ENCODE measurements at regions not wholly inside any gene's neighbourhood (a gene's known extent, or its start where the extent isn't known, plus 50 kb on each side); places are given as distances from the start of the nearest gene placed in this dataset.
"Not testable (repeated sequence)": the region's sequence is repeated elsewhere in the genome, so short reads cannot be mapped to it uniquely, and the experiment has no call there.

- not testable (repeated sequence) for DNase-seq (ENCODE audit: low read depth)
Observed at GRCh38 chr5:29186380-29186779, 2007.1 kb upstream of the CDH6 start.

DNA sequence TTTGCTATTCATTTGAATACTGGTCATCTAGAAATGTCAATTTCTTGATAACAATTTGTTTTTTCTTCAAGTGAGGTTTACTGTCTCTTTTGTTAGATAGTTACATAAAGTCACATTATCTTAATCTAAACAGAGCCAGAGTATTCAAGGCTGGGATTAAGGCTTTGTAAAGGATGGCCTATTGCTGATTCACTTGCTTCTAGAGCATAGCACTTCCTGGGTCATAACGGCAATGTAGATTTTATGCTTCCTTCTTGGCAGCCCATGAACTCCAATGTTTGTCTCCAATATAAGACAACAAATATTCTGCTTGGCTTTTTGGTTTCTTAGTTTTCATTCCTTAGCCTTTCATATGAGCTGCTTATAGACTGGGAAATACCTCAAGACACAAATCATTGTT lies 2007.9 kb upstream of the CDH6 start:
- DNase-seq (ENCODE audit: low read depth), result no peak

DNA sequence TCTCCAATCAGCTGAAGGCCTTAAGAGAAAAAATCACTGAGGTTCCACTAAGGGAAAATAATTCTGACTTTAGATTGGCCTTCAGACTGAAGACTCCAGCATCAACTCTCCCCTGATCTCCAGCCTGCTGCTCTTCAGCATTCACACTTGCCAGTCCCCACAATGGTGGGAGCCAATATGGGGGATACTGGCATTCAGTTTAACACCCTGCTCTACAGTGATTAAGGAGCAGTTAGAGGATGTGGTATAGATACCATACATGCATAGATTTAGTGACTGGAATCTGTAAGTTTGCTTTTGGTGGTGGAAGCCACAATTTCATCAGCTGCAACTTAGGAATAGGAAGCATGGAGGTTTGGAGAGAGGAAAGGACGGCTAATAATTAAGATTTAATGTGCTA lies 2017.7 kb upstream of the CDH6 start:
- no peak for DNase-seq (ENCODE audit: low read depth)

DNA sequence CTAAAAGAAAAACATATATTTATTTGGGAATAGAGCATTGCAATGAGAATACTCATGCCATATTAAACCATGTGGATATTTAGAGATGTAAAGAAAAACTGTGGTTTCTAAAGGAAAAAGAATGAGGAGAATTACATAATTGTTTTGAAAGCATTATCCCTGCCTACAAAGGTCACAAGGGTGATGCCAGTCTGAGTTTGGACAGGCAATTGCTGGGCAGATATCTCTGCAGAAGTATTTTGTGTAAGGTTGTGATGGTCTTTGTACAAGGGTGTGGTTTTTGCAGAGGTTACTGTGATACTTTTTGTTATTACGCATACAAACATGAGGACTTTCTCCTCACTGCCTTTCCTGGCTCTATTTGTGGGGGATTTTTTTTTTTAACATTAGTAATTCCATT lies 2022.9 kb upstream of the CDH6 start:
- DNase-seq (ENCODE audit: low read depth), result no peak

DNA sequence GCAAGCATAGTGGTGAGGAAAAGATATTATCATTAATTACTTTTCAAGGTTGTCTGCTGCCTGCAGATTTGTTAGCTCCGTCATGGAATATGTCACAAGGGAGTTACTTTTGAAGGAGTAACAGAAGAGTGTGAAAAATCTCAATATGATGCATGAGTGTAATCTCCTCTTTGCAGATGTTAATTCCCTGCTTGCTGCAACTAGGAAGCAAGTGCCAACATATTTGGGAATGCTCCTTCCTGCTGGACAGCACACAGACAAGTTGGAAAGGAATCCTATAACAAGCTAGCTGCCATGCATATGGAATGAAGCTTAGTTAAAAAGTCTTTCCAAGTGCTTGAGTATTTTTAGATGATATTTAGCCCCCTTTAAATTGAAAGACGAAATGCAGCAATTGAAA lies 2023.6 kb upstream of the CDH6 start:
- peak; percentile 24 for DNase-seq (ENCODE audit: low read depth)

DNA sequence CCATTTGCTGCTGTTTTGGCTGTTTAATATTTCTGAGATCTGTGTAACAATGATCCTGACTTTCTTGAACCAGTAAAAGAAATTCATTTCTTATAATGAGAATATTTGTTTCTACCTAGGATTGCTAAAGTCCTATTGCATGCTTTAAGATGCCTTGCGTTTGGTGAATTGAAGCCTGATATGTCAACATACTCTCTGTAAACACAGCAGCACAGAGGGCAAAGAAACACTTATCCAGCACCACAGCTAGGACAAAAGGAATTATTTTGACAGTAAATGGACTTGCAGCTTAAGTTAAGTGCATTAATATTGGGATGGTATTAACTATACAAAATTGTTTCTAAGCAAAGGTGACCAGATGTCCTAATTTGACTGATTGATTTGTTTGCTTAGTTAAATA lies 2031.2 kb upstream of the CDH6 start:
- no peak for DNase-seq (ENCODE audit: low read depth)

- no peak for DNase-seq (ENCODE audit: low read depth)
Observed at GRCh38 chr5:29161399-29162291, 2031.8 kb upstream of the CDH6 start.

DNA sequence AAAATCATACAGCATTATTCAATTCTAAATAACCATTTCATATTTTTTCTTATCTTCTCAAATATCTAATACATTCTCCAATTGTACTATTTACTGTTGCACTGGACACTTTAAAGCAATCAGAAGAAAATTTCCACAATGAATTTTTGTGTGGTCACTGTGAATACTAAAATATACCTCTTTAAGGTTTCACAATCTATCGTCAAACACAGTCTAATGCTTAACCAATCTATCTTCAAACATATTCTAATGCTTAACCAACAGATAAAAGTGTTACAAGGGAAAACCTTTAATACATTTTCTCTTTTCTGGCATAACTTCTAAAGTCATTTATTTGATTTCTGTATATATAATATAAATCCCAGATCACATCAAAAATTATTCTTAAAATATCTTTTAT lies 2035.5 kb upstream of the CDH6 start:
- DNase-seq (ENCODE audit: low read depth), result no peak

- DNase-seq (ENCODE audit: low read depth), result no peak
Observed at GRCh38 chr5:29150840-29151239, 2042.6 kb upstream of the CDH6 start.

- DNase-seq (ENCODE audit: low read depth), result no peak
Observed at GRCh38 chr5:29148581-29148980, 2044.9 kb upstream of the CDH6 start.

GRCh38 chr5:29148073-29148472 lies 2045.4 kb upstream of the CDH6 start:
- no peak for DNase-seq (ENCODE audit: low read depth)

- no peak for DNase-seq (ENCODE audit: low read depth)
Observed at GRCh38 chr5:29143266-29143665, 2050.2 kb upstream of the CDH6 start.

- no peak for DNase-seq (ENCODE audit: low read depth)
Observed at GRCh38 chr5:29134418-29134817, 2059.1 kb upstream of the CDH6 start.

GRCh38 chr5:29131285-29131684 lies 2062.2 kb upstream of the CDH6 start:
- DNase-seq (ENCODE audit: low read depth), result no peak

DNA sequence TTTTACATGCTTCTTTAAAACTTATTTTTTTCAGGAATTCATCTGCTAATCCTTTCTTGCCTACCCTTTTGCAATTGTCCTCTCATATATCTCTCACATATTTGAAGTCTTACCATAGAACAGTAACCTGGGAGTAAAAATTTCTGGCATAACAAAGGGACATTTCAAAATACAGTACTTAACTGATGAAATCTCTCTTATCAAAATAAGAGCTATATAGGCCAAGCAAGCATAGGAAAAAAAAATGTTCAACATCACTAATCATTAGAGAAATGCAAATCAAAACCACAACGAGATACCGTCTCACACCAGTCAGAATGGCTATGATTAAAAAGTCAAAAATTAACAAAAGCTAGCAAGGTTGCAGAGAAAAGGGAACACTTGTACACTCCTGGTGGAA lies 2062.7 kb upstream of the CDH6 start:
- DNase-seq (ENCODE audit: low read depth), result no peak

DNA sequence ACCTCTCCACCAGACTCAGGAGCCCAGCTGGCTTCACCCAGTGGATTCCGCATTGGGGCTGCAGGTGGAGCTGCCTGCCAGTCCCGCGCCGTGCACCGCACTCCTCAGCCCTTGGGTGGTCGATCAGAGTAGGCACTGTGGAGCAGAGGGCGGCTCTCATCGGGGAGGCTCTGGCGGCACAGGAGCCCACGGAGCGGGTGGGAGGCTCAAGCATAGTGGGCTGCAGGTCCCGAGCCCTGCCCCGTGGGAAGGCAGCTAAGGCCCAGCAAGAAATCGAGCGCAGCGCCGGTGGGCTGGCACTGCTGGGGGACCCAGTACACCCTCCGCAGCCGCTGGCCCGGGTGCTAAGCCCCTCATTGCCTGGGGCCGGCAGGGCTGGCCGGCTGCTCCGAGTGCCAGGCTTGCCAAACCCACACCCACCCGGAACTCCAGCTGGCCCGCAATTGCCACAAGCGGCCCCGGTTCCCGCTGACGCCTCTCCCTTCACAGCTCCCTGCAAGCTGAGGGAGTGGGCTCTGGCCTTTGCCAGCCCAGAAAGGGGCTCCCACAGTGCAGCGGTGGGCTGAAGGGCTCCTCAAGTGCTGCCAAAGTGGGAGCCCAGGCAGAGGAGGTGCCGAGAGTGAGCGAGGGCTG lies 2065.8 kb upstream of the CDH6 start:
- DNase-seq (ENCODE audit: low read depth), result not testable (repeated sequence)

DNA sequence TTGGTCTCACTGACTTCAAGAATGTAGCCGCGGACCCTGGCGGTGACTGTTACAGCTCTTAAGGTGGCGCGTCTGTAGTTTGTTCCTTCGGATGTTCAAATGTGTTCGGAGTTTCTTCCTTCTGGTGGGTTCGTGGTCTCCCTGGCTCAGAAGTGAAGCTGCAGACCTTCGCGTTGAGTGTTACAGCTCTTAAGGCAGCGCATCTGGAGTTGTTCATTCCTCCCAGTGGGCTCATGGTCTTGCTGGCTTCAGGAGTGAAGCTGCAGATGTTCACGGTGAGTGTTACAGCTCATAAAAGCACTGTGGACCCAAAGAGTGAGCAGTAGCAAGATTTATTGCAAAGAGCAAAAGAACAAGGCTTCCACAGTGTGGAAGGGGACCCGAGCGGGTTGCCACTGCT lies 2067.0 kb upstream of the CDH6 start:
- DNase-seq (ENCODE audit: low read depth), result not testable (repeated sequence)

GRCh38 chr5:29122306-29122705 lies 2071.2 kb upstream of the CDH6 start:
- no peak for DNase-seq (ENCODE audit: low read depth)

- DNase-seq (ENCODE audit: low read depth), result no peak
Observed at GRCh38 chr5:29114331-29114768, 2076.0 kb upstream of the CDH9 start.

- DNase-seq (ENCODE audit: low read depth), result no peak
Observed at GRCh38 chr5:29113516-29113915, 2075.1 kb upstream of the CDH9 start.

- DNase-seq (ENCODE audit: low read depth), result no peak
Observed at GRCh38 chr5:29099585-29099984, 2061.2 kb upstream of the CDH9 start.

DNA sequence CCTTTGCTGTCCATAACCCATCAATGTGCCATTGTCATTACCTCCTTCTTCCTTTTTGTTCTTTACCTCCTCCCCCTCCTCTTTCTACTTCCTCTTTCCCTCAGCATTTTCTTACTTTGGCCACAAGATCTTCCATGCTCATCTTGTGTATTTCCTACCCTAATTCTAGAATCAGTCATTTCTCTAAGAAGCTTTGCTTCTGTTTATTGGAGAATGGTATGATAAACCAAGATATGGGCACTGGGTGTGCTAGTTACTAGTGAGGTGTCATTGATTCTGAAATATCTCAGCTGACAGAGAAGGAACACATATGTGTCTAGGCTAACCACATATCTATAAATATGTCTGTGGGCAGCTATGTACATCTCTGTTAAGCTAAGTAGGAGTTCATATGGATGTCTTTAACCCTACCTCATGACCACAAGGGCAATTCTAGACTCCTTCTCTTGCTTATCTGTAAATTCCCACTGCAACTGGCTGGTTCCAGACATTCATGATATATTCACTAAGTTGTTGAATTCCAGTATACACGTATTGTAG lies 2051.3 kb upstream of the CDH9 start:
- no peak for DNase-seq (ENCODE audit: low read depth)

DNA sequence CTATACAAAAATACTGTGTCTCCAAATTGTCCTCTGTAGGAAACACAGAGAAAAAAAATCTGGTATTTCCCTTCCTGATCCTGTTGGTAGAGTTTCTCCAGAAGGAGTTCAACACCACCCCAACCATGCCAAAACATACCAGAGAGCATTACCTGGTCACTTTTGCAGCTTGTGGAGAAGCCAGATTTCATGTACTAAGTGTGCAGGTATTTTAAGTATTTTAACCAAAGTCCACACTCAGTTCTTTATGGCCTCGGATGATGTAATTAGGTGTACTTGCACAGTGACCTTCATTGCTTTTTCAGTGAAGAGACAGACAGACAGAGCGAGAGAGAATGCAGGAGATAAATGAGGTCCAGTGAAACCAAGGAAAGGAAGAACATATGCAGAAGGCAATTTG lies 2046.8 kb upstream of the CDH9 start:
- no peak for DNase-seq (ENCODE audit: low read depth)

Measured in forelimb muscle (tissue), 1 donor.